K562 (cell line): ENCODE measurements at regions not wholly inside any gene's neighbourhood (a gene's known extent, or its start where the extent isn't known, plus 50 kb on each side); places are given as distances from the start of the nearest gene placed in this dataset.

Experiments
- ATAC-seq: fragments of 200-7000 bp; cut with Tn5 transposase; 3 replicates; pipeline ENCODE4 v1.9.1; 2020; ENCODE audit warnings: moderate library complexity
- BruUV-seq: library from RNA; stranded (reverse); fragments of 400-500 nt; replicated peaks from 2 replicates; lab custom pipeline; 2021; lab: Mats Ljungman, UMichigan
- CTCF ChIA-PET: fragments of 300-600 bp; formaldehyde crosslinking; extraction: SDS; loops from one replicate; lab custom pipeline; 2021; ENCODE audit warnings: low intra/inter-chr PET ratio; lab: Yijun Ruan, JAX
- POLR2A ChIA-PET: fragments of 300-600, 350-650 bp; sonication (Branson Sonifier 250); formaldehyde crosslinking; extraction: SDS; loops from one replicate; lab custom pipeline; 2021; ENCODE audit warnings: antibody characterized with exemption, inconsistent platforms; lab: Yijun Ruan, JAX
- DNase-seq, 4 experiments: peaks; one replicate each; pipeline versions ENCODE4 v3.0.0 to v3.0.0-alpha.2; 2011 to 2018; ENCODE audit warnings: low spot score in 3 of 4, mixed read lengths in 3 of 4; ENCODE audit errors: extremely low read depth in 1 of 4
- FAIRE-seq: peaks from 2 replicates; lab custom pipeline; 2011; peaks lifted over from hg19 to GRCh38; lab: Jason Lieb, UNC
- H2AFZ ChIP-seq: 2 replicates; pipeline ENCODE4 v1.6.0; 2011; ENCODE audit warnings: low read depth, low read length, control low read depth, inconsistent platforms
- H3K27ac ChIP-seq: fragments of 200-600 bp; 3 replicates; pipeline ENCODE4 v1.8.0; 2011; ENCODE audit warnings: low read depth, mild to moderate bottlenecking, control low read depth, inconsistent platforms, low read length, moderate library complexity, mixed read lengths; ENCODE audit errors: extremely low read depth
- H3K27me3 ChIP-seq, 2 experiments: fragments of 300-600 bp in 1 of 2; 2 replicates in 1 of 2; 3 replicates in 1 of 2; pipeline versions ENCODE4 v1.6.0 to v1.8.0; 2011; ENCODE audit warnings: inconsistent platforms in 2 of 2, low read length in 2 of 2, mild to moderate bottlenecking in 1 of 2, mixed read lengths in 1 of 2, moderate library complexity in 1 of 2; ENCODE audit not compliant: control insufficient read depth in 2 of 2, insufficient read depth in 2 of 2
- H3K36me3 ChIP-seq: fragments of 300-600 bp; 3 replicates; pipeline ENCODE4 v1.8.0; 2011; ENCODE audit warnings: mild to moderate bottlenecking, low read length, inconsistent platforms; ENCODE audit not compliant: control insufficient read depth, insufficient read depth
- H3K4me1 ChIP-seq, 2 experiments: fragments of 200-600 bp in 1 of 2; replicated peaks in 1 of 2; 2 replicates in 1 of 2; 3 replicates in 1 of 2; pipeline versions ENCODE4 v1.5.1 to v1.8.0; 2011; ENCODE audit warnings: inconsistent platforms in 2 of 2, low read length in 2 of 2, mild to moderate bottlenecking in 1 of 2, mixed read lengths in 1 of 2, moderate library complexity in 1 of 2; ENCODE audit not compliant: control insufficient read depth in 2 of 2, insufficient read depth in 2 of 2
- H3K4me2 ChIP-seq: 2 replicates; pipeline ENCODE4 v1.6.1; 2011; ENCODE audit warnings: low read length, control low read depth, inconsistent platforms, mixed read lengths; ENCODE audit not compliant: insufficient read depth
- H3K4me3 ChIP-seq: fragments of 200-600 bp; sonication (generic), shearing (Covaris generic); 2 replicates; pipeline ENCODE4 v1.5.1; 2016; ENCODE audit warnings: control low read depth, inconsistent platforms
- H3K79me2 ChIP-seq: fragments of 200-600 bp; 3 replicates; pipeline ENCODE4 v1.8.0; 2011; ENCODE audit warnings: low read length, inconsistent platforms; ENCODE audit not compliant: control insufficient read depth, insufficient read depth
- H3K9ac ChIP-seq, 2 experiments: 2 replicates each; pipeline versions ENCODE4 v1.6.0 to v1.6.1; 2011; ENCODE audit warnings: low read depth in 2 of 2, low read length in 2 of 2, control low read depth in 1 of 2, inconsistent platforms in 1 of 2, mild to moderate bottlenecking in 1 of 2, mixed read lengths in 1 of 2; ENCODE audit not compliant: insufficient read depth in 1 of 2
- H3K9me1 ChIP-seq: one replicate; pipeline ENCODE4 v1.6.0; 2011; ENCODE audit warnings: inconsistent platforms, mild to moderate bottlenecking, low read length, moderate library complexity; ENCODE audit not compliant: control insufficient read depth, insufficient read depth
- H3K9me3 ChIP-seq: replicated peaks from 2 replicates; pipeline ENCODE4 v1.5.1; 2011; ENCODE audit warnings: low read depth, low read length, inconsistent platforms; ENCODE audit not compliant: control insufficient read depth, insufficient read depth
- H4K20me1 ChIP-seq: replicated peaks from 2 replicates; pipeline ENCODE4 v1.6.1; 2011; ENCODE audit warnings: low read length, inconsistent platforms, mixed read lengths; ENCODE audit not compliant: control insufficient read depth, insufficient read depth
- BCOR ChIP-seq: fragments of 450-650 bp; IDR thresholded peaks from 2 replicates; pipeline ENCODE4 v1.6.1; 2016
- CEBPB ChIP-seq: fragments of 450-650 bp; IDR thresholded peaks from 2 replicates; pipeline ENCODE4 v1.6.1; 2016; ENCODE audit warnings: missing genetic modification characterization, missing compliant biosample characterization
- FOXA1 ChIP-seq: fragments of 450-650 bp; IDR thresholded peaks from 2 replicates; pipeline ENCODE4 v1.6.1; 2016; ENCODE audit warnings: mild to moderate bottlenecking, borderline replicate concordance
- FOXM1 ChIP-seq, 2 experiments: fragments of 450-650 bp in 1 of 2; sonication (generic) in 1 of 2; formaldehyde crosslinking in 1 of 2; IDR thresholded peaks; 2 replicates each; pipeline versions ENCODE4 v1.6.1 to v1.9.0; 2017 to 2022; ENCODE audit warnings: low read depth in 2 of 2, mild to moderate bottlenecking in 2 of 2, missing genetic modification reagents in 1 of 2, moderate library complexity in 1 of 2
- HSF4 ChIP-seq: fragments of 250-450 bp; sonication (Bioruptor Pico); IDR thresholded peaks from 2 replicates; pipeline ENCODE4 v2.1.2; 2022; ENCODE audit warnings: mild to moderate bottlenecking, moderate library complexity, borderline replicate concordance
- TEAD1 ChIP-seq, 2 experiments: fragments of 450-650 bp in 1 of 2; sonication (generic) in 1 of 2; formaldehyde crosslinking; IDR thresholded peaks; 2 replicates each; pipeline versions ENCODE4 v1.4.0 to v1.8.0; 2020 to 2022; ENCODE audit warnings: mild to moderate bottlenecking in 2 of 2, missing genetic modification reagents in 1 of 2
- UBTF ChIP-seq, 2 experiments: IDR thresholded peaks; 2 replicates each; pipeline ENCODE4 v1.6.1; 2012; ENCODE audit warnings: improper control_type of control experiment in 2 of 2, low read depth in 2 of 2, low read length in 2 of 2, borderline replicate concordance in 1 of 2
- ZNF780A ChIP-seq: fragments of 250-450 bp; sonication (Bioruptor Pico); IDR thresholded peaks from 2 replicates; pipeline ENCODE4 v1.5.0; 2021; ENCODE audit warnings: mild to moderate bottlenecking
- WGBS: fragments of 100-300 bp; shearing (Covaris generic); methylation state at CpG from one replicate; pipeline ENCODE4 v1.1.6; 2016; ENCODE audit warnings: low coverage, mixed read lengths; ENCODE audit not compliant: insufficient coverage; ENCODE audit errors: missing lambda C conversion rate; 5-methylcytosine and 5-hydroxymethylcytosine counted together
- in situ Hi-C: fragments of 300-500 bp; cut with MboI; formaldehyde crosslinking; loops from 4 replicates; pipeline ENCODE4 v1.15.0; 2018; ENCODE audit warnings: inconsistent platforms, mixed read lengths
- intact Hi-C: fragments of 100-400 bp; cut with micrococcal nuclease; formaldehyde crosslinking; loops from 2 replicates; pipeline ENCODE4 v1.14.2; 2022
- TF ChIP-seq, protein P1 (sequence below), 2 experiments: fragments of 450-650 bp; IDR thresholded peaks; 2 replicates each; pipeline ENCODE4 v1.6.1; 2018; ENCODE audit warnings: mild to moderate bottlenecking in 2 of 2, low read depth in 1 of 2; ENCODE audit not compliant: partially characterized antibody in 2 of 2

- Histone ChIP-seq H3K9me3 (no peaks in the 10 kb centered on the region), H3K9ac (no peak overlapping the region), H3K4me2 (no peak overlapping the region), H3K27ac (no peak overlapping the region), H4K20me1 (no peaks in the 10 kb centered on the region), H3K4me1 (no peaks in the 10 kb centered on the region)
- ATAC-seq = no peak
- in situ Hi-C loops (no loop called here), intact Hi-C loops (no loop called here)
- POLR2A ChIA-PET = no interaction called here
- TF ChIP-seq TEAD1 (CRISPR knock-in tag; IDR thresholded peaks at IDR 0.05) = no peak
- no peak for TF ChIP-seq UBTF (IDR thresholded peaks at IDR 0.05; ENCODE audit: borderline replicate concordance in 1 of 2, low read depth in 2 of 2, low read length in 2 of 2)
- TF ChIP-seq, all 486 proteins: peak for 0
- DNase-seq = no peak
- BruUV-seq = no TSS peak
- Histone ChIP-seq H3K9me1 (no peaks in the 10 kb centered on the region), H3K36me3 (no peaks in the 10 kb centered on the region), H3K79me2 (no peaks in the 10 kb centered on the region), H2AFZ (no peak overlapping the region), H3K4me3 (no peak overlapping the region), H3K27me3 (peaks cover 14 to 17% of the 10 kb centered on the region in 2 experiments; a peak in 4 of 5 replicates)
- CTCF ChIA-PET = no interaction called here
- no peak for FAIRE-seq
- WGBS = 4% methylated on average over 3 of the region's 3 CpGs
These were observed 54.7 kb upstream of the HK2 start for GRCh38 chr2:74779265-74779558.

- BruUV-seq = no TSS peak
- Histone ChIP-seq H3K4me2 (no peak overlapping the region), H3K9me3 (no peaks in the 10 kb centered on the region), H3K9me1 (no peaks in the 10 kb centered on the region), H3K4me3 (no peak overlapping the region), H3K27ac (no peak overlapping the region), H3K36me3 (no peaks in the 10 kb centered on the region), H2AFZ (no peak overlapping the region), H3K79me2 (no peaks in the 10 kb centered on the region), H3K9ac (no peak overlapping the region), H3K4me1 (no peaks in the 10 kb centered on the region), H3K27me3 (peaks cover 15 to 22% of the 10 kb centered on the region in 2 experiments; a peak in 4 of 5 replicates), H4K20me1 (no peaks in the 10 kb centered on the region)
- FAIRE-seq = no peak
- WGBS = 3% methylated on average over 4 of the region's 4 CpGs
- ATAC-seq = no peak
- ChIA-PET POLR2A (no interaction called here), CTCF (no interaction called here)
- no peak for DNase-seq
- intact Hi-C loops = no loop called here
- in situ Hi-C loops = no loop called here
- TF ChIP-seq BCOR (no peak), HSF4 (CRISPR knock-in tag) (no peak), ZNF780A (CRISPR knock-in tag) (no peak), FOXA1 (no peak), FOXM1 (IDR thresholded peaks at IDR 0.05; ENCODE audit: low read depth) (no peak), FOXM1 (CRISPR knock-in tag; IDR thresholded peaks at IDR 0.05; ENCODE audit: low read depth) (no peak), CEBPB (tag) (no peak)
- TF ChIP-seq, protein P1, sequence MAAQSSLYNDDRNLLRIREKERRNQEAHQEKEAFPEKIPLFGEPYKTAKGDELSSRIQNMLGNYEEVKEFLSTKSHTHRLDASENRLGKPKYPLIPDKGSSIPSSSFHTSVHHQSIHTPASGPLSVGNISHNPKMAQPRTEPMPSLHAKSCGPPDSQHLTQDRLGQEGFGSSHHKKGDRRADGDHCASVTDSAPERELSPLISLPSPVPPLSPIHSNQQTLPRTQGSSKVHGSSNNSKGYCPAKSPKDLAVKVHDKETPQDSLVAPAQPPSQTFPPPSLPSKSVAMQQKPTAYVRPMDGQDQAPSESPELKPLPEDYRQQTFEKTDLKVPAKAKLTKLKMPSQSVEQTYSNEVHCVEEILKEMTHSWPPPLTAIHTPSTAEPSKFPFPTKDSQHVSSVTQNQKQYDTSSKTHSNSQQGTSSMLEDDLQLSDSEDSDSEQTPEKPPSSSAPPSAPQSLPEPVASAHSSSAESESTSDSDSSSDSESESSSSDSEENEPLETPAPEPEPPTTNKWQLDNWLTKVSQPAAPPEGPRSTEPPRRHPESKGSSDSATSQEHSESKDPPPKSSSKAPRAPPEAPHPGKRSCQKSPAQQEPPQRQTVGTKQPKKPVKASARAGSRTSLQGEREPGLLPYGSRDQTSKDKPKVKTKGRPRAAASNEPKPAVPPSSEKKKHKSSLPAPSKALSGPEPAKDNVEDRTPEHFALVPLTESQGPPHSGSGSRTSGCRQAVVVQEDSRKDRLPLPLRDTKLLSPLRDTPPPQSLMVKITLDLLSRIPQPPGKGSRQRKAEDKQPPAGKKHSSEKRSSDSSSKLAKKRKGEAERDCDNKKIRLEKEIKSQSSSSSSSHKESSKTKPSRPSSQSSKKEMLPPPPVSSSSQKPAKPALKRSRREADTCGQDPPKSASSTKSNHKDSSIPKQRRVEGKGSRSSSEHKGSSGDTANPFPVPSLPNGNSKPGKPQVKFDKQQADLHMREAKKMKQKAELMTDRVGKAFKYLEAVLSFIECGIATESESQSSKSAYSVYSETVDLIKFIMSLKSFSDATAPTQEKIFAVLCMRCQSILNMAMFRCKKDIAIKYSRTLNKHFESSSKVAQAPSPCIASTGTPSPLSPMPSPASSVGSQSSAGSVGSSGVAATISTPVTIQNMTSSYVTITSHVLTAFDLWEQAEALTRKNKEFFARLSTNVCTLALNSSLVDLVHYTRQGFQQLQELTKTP (IDR thresholded peaks at IDR 0.05; ENCODE audit: low read depth in 1 of 2, partially characterized antibody in 2 of 2) = no peak
These were observed 54.3 kb upstream of the HK2 start for GRCh38 chr2:74779587-74780135.
